CD4-positive, alpha-beta T cell treated with Interleukin-15 for 1 hour (primary cell): ENCODE measurements at regions not wholly inside any gene's neighbourhood (a gene's known extent, or its start where the extent isn't known, plus 50 kb on each side); places are given as distances from the start of the nearest gene placed in this dataset.
"Not testable (repeated sequence)": the region's sequence is repeated elsewhere in the genome, so short reads cannot be mapped to it uniquely, and the experiment has no call there.

Source experiments
- DNase-seq: peaks from one replicate; pipeline ENCODE4 v3.0.0-alpha.2; 2020

DNA sequence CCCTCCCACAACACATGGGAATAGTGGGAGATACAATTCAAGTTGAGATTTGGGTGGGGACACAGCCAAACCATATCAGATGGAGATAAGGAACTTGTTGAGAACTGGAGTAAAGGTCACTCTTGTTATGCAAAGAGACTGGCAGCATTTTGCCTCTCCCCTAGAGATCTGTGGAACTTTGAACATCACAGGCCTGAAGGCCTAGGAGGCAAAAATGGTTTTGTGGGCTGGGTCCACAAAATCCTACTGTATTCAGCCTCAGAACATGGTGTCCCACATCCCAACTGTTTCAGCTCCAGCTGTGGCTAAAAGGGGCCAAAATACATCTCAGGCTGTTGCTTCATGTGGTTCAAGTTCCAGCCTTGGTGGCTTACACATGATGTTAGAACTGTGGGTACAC lies 1247.8 kb upstream of the IGFBP7 start:
- no peak for DNase-seq

- no peak for DNase-seq
These were observed 1214.9 kb upstream of the IGFBP7 start for GRCh38 chr4:58325070-58325469.

DNA sequence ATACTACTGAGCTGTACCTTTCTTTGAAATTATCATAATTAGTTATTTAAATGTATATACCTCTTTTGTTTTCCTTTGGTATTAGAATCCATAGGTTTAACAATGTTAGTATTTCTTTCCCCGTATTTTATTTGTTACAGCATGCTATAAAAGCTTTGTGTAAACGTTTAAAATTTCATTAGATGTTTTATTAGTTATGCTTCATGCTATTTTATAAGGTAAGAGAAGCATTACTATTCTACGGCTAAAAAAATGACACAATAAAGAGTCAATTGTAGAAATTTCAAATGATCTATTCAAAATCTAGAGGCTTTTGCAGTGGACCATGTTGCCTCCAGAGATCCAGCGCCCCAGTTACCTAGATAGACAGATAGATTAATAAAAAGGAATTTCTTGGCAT lies 1203.3 kb upstream of the IGFBP7 start:
- DNase-seq, result no peak

- DNase-seq, result no peak
These were observed 1193.3 kb upstream of the IGFBP7 start for GRCh38 chr4:58303456-58303855.

DNA sequence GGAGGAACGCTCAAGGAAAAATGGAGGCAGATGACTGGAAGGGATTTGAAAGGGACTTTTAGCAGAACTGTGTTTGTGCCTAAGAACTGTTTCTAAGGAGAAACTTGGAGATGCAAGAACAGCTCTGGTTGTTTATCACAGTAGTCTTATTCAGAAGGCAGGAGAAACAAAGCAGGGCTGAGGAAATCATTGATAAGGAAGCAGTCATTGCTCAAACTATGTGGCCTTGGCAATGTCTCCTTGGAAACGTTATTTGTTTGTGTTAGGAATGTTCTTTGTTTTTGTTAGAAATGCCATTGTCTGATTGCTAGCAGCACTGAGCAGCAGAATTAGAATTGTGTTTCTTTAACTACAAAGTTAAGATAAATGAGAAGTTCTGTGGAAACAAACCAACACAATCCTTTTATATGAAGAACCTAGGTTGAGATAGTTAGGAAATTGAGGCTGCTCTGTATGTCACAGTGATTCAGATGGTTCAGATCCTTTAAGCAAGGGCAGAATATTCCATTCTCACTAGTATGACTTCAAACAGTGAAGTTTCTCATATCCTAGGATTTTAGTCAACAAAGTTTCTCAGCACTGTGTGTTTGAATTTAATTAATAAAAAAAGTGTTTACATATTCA lies 1191.3 kb upstream of the IGFBP7 start:
- DNase-seq, result no peak

DNA sequence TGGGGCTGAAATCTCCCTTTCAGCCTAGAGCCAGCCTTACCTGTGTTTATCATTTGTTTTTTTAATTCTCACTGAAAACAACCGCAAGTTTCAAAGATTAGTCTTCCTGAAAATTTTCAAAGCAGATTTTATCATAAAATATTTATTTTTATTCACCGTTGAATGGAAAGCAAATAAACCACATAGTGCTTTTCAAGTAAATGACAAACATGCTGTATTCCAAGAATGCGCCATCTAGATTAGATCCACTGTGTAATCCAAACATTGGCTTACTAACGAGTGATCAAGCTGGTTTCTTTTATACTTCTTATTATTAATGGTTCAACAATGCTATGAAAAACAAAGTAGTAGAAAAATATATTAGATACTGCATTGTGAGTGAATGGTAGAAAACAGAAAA lies 1176.2 kb upstream of the IGFBP7 start:
- no peak for DNase-seq

- not testable (repeated sequence) for DNase-seq
These were observed 1170.7 kb upstream of the IGFBP7 start for GRCh38 chr4:58280928-58281327.

GRCh38 chr4:58275856-58276255 lies 1165.7 kb upstream of the IGFBP7 start:
- DNase-seq, result no peak

DNA sequence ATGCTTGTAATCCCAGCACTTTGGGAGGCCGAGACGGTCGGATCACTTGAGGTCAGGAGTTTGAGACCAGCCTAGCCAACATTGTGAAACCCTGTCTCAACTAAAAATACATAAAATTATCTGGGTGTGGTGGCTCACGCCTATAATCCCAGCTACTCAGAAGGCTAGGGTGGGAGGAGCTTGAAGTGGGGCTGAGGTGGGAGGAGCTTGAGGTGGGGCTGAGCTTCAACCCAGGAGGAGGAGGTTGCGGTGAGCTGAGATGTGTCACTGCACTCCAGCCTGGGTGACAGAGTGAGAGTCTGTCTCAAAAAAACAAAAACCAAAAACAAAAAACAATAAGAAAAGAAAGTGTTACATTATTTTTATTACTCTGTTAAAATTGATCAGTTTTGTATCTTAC lies 1164.4 kb upstream of the IGFBP7 start:
- DNase-seq, result no peak

GRCh38 chr4:58272311-58272710 lies 1162.1 kb upstream of the IGFBP7 start:
- no peak for DNase-seq

DNA sequence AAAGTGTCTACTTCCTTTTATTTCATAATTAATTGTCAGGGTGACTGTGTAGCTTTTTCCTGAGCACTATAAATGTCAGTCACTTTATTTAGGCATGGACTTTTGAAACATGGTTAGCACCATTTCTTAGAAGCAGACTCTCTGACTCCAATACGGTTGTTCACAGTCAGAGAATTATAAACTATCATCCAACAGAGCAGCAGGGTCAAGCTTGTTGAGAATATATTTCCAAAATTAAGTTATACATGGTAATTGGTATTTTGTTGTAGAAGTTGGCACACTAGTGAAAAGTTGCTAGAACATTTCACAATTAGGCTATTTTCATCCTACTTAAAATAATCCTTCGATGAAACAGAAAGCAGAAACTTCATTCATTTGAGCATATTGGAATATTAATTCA lies 1155.5 kb upstream of the IGFBP7 start:
- no peak for DNase-seq

DNA sequence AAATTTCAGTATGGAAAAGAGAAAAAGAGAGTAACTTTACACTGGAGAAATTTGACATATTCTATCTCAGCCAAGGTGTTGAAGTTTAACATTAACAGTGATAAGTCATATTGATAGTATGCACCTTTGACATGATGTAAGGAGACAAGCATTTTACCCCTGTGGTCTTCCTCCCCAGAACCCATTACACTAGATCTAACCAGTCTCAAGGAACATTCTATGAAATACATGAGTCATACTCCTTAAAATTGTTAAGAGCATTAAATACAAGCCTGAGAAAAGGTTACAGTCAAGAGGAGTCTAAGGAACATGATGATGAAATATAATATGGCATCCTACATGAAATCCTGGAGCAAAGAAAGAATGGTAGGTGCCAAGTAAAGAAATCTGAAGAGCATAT lies 1151.3 kb upstream of the IGFBP7 start:
- no peak for DNase-seq

DNA sequence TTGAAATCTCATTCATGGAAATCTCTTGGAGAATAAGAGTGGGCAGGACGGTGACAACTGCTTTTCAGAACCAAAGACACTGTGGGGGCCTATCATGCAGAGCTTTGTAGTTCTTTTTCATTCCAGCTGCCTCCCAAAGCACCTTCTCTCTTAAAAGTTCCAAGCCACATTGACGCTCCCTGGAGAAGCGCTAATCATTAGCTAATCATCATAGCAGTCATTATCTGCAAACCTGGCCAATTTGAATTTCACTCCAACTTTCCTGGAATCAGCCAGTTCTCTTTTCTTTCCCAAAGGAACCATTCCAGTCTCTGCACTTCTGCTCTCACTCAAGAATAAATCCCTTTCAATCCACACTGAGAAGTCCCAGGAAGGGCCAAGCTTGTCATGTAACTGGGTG lies 1144.1 kb upstream of the IGFBP7 start:
- DNase-seq, result no peak

DNA sequence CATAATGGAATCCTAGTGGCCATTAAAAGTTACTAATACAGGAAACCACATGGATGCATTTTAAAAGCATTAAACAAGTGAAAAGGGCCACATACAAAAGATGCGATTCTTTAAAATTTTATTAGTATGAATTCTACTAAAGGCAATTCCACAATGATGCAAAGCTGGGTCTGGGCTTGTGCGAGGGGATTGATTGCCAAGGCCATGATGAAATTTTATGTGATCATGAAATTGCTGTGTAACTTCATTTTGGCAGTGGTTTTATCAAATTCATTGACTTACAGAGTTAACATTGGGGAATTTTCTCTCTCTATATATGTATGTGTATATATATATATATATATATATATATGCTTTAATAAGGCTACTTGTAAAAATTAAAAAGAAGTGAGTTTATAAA lies 1142.5 kb upstream of the IGFBP7 start:
- DNase-seq, result no peak

DNA sequence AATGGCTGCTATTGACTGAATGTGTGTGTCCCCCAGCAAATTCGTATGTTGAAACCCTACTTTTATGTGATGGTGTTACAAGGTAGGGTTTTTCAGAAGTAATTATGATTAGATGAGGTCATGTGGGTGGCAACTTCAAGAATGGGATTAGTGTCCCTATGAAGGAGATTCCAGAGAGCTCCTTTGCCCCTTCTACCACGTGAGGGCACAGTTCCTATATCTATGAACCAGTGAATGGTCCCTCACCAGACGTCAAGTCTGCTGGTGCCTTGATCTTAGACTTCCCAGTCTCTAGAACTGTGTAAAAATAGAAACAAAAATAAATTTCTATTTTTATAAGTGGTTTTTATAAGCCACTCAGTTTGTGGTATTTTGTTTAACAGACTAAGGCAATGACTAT lies 1137.6 kb upstream of the IGFBP7 start:
- DNase-seq, result no peak

GRCh38 chr4:58225460-58225859 lies 1115.3 kb upstream of the IGFBP7 start:
- no peak for DNase-seq

GRCh38 chr4:58219179-58219578 lies 1109.0 kb upstream of the IGFBP7 start:
- DNase-seq, result no peak

DNA sequence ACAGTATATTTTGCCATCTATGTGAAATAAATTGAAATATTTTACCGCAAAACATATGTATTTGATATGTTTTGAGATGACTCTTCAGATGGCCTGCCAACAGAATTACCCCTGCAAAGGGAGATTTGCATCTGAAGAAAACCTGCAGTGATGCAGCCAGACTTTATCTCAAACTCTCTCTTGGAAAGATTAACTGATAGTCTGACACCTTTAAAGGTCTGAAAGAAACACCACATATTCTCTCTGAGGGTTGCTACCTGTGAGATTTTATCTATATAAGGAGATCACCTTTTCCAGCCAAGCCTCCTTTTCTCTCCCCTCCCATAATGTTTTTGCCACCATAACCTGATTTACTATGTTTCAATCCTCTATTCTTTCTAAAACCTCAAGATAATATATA lies 1106.3 kb upstream of the IGFBP7 start:
- DNase-seq, result no peak

- DNase-seq, result no peak
These were observed 1104.2 kb upstream of the IGFBP7 start for GRCh38 chr4:58214376-58214775.

DNA sequence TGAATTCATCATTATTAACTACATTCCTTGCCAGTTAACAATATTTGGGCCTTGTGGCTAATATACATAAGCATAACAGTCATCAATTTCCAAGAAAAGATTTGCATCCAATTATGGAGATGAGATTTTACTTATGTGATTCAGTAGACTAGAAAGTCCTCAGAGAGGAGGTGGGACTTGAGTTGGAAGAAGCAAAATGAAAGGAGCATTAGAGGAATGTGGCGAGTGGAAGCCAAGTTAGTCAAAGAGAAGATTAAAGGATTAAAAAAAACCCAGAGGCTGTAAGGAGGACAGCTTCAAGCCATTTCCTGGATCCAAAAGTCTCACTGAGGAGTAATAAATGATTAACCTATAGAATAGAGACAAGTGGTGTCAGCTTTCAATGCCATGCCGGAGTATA lies 1099.4 kb upstream of the IGFBP7 start:
- DNase-seq, result no peak

GRCh38 chr4:58209001-58209400 lies 1098.8 kb upstream of the IGFBP7 start:
- DNase-seq, result no peak

DNA sequence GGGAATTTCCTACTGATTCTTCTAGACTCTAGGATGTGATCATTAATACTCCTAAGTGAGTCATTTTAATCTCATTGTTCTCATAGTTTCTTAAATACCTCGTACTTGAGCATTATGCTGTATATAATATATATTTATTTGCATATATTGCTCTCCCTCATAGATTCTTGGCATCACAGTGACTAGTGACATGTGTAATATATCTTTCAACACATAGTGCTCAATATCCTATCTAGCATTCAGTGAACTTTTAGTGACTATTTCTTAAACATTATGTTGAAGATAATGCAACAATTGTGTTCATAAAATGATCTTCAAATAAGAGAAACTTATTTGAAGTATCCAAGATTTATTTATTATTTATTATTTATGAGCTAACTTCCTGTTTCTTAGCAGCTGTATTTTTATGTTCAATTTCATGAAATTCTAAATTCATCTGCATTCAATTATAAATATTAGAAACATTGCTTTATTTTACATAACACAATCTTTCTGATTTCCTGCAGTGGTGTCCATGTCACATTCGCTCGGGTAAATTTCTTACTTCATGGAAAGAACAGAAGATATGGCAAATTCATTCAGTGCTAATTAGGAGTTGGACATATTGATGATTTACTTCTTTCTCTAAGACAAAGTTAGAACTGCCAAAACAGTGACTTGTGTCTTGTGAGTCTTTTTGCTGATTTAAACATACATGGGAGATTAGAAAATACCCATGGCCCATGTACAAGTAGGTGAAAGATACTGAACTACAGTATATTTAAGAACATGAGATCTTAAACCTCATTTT lies 1095.5 kb upstream of the IGFBP7 start:
- DNase-seq, result no peak

DNA sequence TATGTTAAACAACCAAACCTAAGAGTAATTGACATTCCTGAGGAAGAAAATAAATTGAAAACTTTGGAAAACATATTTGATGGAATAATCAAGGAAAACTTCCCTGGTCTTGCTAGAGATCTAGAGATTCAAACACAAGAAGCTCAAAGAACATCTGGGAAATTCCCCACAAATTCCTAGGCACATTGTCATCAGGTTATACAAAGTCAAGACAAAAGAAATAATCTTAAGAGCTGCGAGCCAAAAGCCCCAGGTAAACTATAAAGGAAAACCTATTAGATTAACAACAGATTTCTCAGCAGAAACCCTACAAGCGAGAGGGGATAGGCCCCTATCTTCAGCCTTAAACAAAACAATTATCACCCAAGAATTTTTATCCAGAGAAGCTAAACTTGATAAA lies 1082.0 kb upstream of the IGFBP7 start:
- no peak for DNase-seq

DNA sequence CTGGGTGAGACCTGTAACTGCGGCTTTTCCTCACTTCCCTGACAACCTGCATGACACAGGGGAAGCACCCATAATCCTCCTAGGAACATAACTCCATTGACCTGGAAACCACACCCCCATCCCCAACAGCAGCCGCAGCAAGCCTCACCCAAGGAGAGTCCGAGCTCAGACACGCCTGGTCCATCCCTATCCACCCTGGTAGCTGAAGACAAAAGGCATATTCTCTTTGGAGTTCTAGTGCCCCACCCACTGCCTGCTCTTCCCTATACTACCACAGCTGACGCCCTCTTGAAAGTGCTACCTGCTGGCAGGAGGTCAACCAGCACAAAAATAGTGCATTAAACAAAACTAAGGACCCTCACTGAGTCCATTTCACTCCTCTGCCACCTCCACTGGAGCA lies 1080.9 kb upstream of the IGFBP7 start:
- no peak for DNase-seq

DNA sequence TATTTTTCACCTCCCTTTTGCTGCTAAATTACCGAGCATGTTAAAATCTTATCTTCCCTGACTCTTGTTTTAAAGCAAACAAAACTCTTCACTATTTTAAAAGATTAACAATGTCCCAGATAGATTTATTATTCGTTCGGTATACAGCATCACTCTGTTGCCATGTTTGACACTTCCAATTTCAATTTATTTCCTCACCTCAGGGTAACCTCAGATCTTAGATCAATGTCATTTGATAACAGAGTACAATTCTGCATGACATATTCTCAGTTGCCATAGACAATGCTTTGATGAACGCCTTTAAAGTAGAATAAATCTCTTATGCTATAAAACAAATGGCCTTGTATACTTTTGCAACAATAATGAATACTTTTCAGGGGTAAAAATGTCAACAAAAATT lies 1078.1 kb upstream of the IGFBP7 start:
- DNase-seq, result no peak
